ENCODE measurements at regions not wholly inside any gene's neighbourhood (a gene's known extent, or its start where the extent isn't known, plus 50 kb on each side); places are given as distances from the start of the nearest gene placed in this dataset.

DNA sequence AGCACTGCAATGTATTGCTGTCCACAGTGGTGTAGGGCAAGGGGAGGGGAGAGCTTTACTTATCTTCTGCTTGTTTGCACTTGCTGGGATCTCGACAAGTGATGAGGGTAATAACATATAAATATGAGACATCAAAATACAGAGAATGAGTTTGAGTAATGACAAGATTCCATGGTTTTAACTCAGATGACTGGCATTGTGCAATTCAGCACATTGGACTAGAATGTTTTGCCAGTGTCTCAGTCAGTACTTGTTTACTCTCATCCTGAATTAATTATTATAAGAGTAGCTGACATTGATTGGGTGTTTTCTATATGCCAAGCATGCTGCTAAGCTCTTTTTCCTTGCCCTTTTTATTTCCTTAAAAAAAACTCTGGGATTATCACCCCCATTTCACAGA is 306.7 kb upstream of the MMADHC start:
- no peaks in the 10 kb centered on the region for H3K36me3 ChIP-seq (ENCODE audit: insufficient read depth, low read length)
- H4K20me1 ChIP-seq (ENCODE audit: insufficient read depth, low read length, poor library complexity, severe bottlenecking), result no peaks in the 10 kb centered on the region
- TF ChIP-seq, protein P1, sequence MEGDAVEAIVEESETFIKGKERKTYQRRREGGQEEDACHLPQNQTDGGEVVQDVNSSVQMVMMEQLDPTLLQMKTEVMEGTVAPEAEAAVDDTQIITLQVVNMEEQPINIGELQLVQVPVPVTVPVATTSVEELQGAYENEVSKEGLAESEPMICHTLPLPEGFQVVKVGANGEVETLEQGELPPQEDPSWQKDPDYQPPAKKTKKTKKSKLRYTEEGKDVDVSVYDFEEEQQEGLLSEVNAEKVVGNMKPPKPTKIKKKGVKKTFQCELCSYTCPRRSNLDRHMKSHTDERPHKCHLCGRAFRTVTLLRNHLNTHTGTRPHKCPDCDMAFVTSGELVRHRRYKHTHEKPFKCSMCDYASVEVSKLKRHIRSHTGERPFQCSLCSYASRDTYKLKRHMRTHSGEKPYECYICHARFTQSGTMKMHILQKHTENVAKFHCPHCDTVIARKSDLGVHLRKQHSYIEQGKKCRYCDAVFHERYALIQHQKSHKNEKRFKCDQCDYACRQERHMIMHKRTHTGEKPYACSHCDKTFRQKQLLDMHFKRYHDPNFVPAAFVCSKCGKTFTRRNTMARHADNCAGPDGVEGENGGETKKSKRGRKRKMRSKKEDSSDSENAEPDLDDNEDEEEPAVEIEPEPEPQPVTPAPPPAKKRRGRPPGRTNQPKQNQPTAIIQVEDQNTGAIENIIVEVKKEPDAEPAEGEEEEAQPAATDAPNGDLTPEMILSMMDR (conservative IDR thresholded peaks at IDR 0.05; ENCODE audit: low read length), result no peak
- no peak for TF ChIP-seq EZH2phosphoT487 (IDR thresholded peaks at IDR 0.05; ENCODE audit: borderline replicate concordance)
- H3K9me2 ChIP-seq (replicated peaks; ENCODE audit: low read depth, low read length), result no peaks in the 10 kb centered on the region
- H3K9ac ChIP-seq (ENCODE audit: low read depth, low read length, poor library complexity, severe bottlenecking), result no peak overlapping the region
- H3K4me3 ChIP-seq (ENCODE audit: low read length, poor library complexity, severe bottlenecking), result no peak overlapping the region
- no peaks in the 10 kb centered on the region for H3F3A ChIP-seq (ENCODE audit: low read depth)
- no peaks in the 10 kb centered on the region for H3K9me3 ChIP-seq (ENCODE audit: insufficient read depth, low read depth, low read length)
- peaks cover 74% of the 10 kb centered on the region for H3K27me3 ChIP-seq (ENCODE audit: insufficient read depth, low read length, poor library complexity, severe bottlenecking)
- no peak overlapping the region for H3K4me2 ChIP-seq (ENCODE audit: low read depth, low read length, poor library complexity, severe bottlenecking)
- no peaks in the 10 kb centered on the region for H3K4me1 ChIP-seq (ENCODE audit: insufficient read depth, low read length, poor library complexity, severe bottlenecking)
- no peak overlapping the region for H2AFZ ChIP-seq (ENCODE audit: low read length)
- H3K79me2 ChIP-seq (ENCODE audit: insufficient read depth, low read length), result no peaks in the 10 kb centered on the region

DNA sequence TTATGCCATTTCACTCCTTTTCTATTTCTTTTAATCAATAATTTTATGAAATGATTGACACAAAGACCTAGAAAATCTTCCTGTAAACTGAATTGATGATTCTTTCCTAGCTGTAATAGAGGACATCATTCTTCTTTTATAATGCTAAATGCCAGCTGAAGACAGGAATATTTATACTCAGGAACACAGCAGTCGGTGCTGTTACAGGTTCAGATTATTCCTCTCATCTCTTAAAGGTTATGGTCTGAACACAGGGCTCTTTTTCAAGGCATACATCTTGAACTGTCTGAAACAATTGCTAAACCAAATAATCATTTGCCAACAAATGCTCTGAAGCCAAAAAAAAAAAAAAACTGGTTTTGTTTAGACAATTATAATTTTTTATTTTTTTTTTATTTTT is 305.0 kb upstream of the MMADHC start:
- H3K9me2 ChIP-seq (replicated peaks; ENCODE audit: low read depth, low read length), result no peaks in the 10 kb centered on the region
- H4K20me1 ChIP-seq (ENCODE audit: insufficient read depth, low read length, poor library complexity, severe bottlenecking), result no peaks in the 10 kb centered on the region
- no peaks in the 10 kb centered on the region for H3K4me1 ChIP-seq (ENCODE audit: insufficient read depth, low read length, poor library complexity, severe bottlenecking)
- H2AFZ ChIP-seq (ENCODE audit: low read length), result no peak overlapping the region
- no peak overlapping the region for H3K4me2 ChIP-seq (ENCODE audit: low read depth, low read length, poor library complexity, severe bottlenecking)
- peaks cover 66% of the 10 kb centered on the region for H3K27me3 ChIP-seq (ENCODE audit: insufficient read depth, low read length, poor library complexity, severe bottlenecking)
- no peaks in the 10 kb centered on the region for H3K79me2 ChIP-seq (ENCODE audit: insufficient read depth, low read length)
- H3K9me3 ChIP-seq (ENCODE audit: insufficient read depth, low read depth, low read length), result no peaks in the 10 kb centered on the region
- no peak overlapping the region for H3K4me3 ChIP-seq (ENCODE audit: low read length, poor library complexity, severe bottlenecking)
- no peaks in the 10 kb centered on the region for H3K36me3 ChIP-seq (ENCODE audit: insufficient read depth, low read length)
- no peak overlapping the region for H3K9ac ChIP-seq (ENCODE audit: low read depth, low read length, poor library complexity, severe bottlenecking)
- H3F3A ChIP-seq (ENCODE audit: low read depth), result no peaks in the 10 kb centered on the region
- TF ChIP-seq, protein P1 (conservative IDR thresholded peaks at IDR 0.05; ENCODE audit: low read length), result no peak
- no peak for TF ChIP-seq EZH2phosphoT487 (IDR thresholded peaks at IDR 0.05; ENCODE audit: borderline replicate concordance)

- Histone ChIP-seq H3K79me2 (ENCODE audit: insufficient read depth, low read length) (no peaks in the 10 kb centered on the region), H3K9me2 (replicated peaks; ENCODE audit: low read depth, low read length) (no peaks in the 10 kb centered on the region), H3K27me3 (ENCODE audit: insufficient read depth, low read length, poor library complexity, severe bottlenecking) (peaks cover 22% of the 10 kb centered on the region), H3K4me2 (ENCODE audit: low read depth, low read length, poor library complexity, severe bottlenecking) (no peak overlapping the region), H3K9ac (ENCODE audit: low read depth, low read length, poor library complexity, severe bottlenecking) (no peak overlapping the region), H3K4me1 (ENCODE audit: insufficient read depth, low read length, poor library complexity, severe bottlenecking) (no peaks in the 10 kb centered on the region), H3K36me3 (ENCODE audit: insufficient read depth, low read length) (no peaks in the 10 kb centered on the region), H4K20me1 (ENCODE audit: insufficient read depth, low read length, poor library complexity, severe bottlenecking) (no peaks in the 10 kb centered on the region), H3K4me3 (ENCODE audit: low read length, poor library complexity, severe bottlenecking) (no peak overlapping the region), H3K9me3 (ENCODE audit: insufficient read depth, low read depth, low read length) (no peaks in the 10 kb centered on the region), H2AFZ (ENCODE audit: low read length) (no peak overlapping the region), H3F3A (ENCODE audit: low read depth) (no peaks in the 10 kb centered on the region)
- TF ChIP-seq, protein P1 (conservative IDR thresholded peaks at IDR 0.05; ENCODE audit: low read length), result no peak
- TF ChIP-seq EZH2phosphoT487 (IDR thresholded peaks at IDR 0.05; ENCODE audit: borderline replicate concordance), result no peak
These were observed 298.4 kb upstream of the MMADHC start for GRCh38 chr2:149885946-149886345.

Measured in Loucy (cell line).